ENCODE measurements at regions not wholly inside any gene's neighbourhood (a gene's known extent, or its start where the extent isn't known, plus 50 kb on each side); places are given as distances from the start of the nearest gene placed in this dataset.

- TF ChIP-seq, protein P1, sequence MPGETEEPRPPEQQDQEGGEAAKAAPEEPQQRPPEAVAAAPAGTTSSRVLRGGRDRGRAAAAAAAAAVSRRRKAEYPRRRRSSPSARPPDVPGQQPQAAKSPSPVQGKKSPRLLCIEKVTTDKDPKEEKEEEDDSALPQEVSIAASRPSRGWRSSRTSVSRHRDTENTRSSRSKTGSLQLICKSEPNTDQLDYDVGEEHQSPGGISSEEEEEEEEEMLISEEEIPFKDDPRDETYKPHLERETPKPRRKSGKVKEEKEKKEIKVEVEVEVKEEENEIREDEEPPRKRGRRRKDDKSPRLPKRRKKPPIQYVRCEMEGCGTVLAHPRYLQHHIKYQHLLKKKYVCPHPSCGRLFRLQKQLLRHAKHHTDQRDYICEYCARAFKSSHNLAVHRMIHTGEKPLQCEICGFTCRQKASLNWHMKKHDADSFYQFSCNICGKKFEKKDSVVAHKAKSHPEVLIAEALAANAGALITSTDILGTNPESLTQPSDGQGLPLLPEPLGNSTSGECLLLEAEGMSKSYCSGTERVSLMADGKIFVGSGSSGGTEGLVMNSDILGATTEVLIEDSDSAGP (CRISPR knock-in tag; IDR thresholded peaks at IDR 0.05): no peak
- TF ChIP-seq JUND (IDR thresholded peaks at IDR 0.05; ENCODE audit: borderline replicate concordance, low read depth, low read length): no peak
- peak; percentile 69; the same call in 1 of the 3 replicates for TF ChIP-seq JUND (tag; IDR thresholded peaks at IDR 0.05; ENCODE audit: borderline replicate concordance, low read depth, low read length)
- peak; percentile 85 for TF ChIP-seq ZNF23 (CRISPR knock-in tag; IDR thresholded peaks at IDR 0.05)
- TF ChIP-seq CUX1 (CRISPR knock-in tag; IDR thresholded peaks at IDR 0.05): peak; percentile 94; the same call in 1 of the 2 replicates
- TF ChIP-seq PPARD (CRISPR knock-in tag; IDR thresholded peaks at IDR 0.05): peak; percentile 87
- no peak for TF ChIP-seq FOXJ3 (CRISPR knock-in tag; IDR thresholded peaks at IDR 0.05)
- TF ChIP-seq ZNF644 (tag; IDR thresholded peaks at IDR 0.05; ENCODE audit: low read depth): peak; percentile 98
- 0 out of 2 replicates have a peak, but pooled peaks have one; percentile 28 for TF ChIP-seq CBFA2T2 (conservative IDR thresholded peaks at IDR 0.05)
- TF ChIP-seq CREB1 (IDR thresholded peaks at IDR 0.05): no peak
- TF ChIP-seq CREB1 (CRISPR knock-in tag; IDR thresholded peaks at IDR 0.05): no peak
- no peak for TF ChIP-seq ZNF217 (CRISPR knock-in tag; IDR thresholded peaks at IDR 0.05)
- TF ChIP-seq, protein P2, sequence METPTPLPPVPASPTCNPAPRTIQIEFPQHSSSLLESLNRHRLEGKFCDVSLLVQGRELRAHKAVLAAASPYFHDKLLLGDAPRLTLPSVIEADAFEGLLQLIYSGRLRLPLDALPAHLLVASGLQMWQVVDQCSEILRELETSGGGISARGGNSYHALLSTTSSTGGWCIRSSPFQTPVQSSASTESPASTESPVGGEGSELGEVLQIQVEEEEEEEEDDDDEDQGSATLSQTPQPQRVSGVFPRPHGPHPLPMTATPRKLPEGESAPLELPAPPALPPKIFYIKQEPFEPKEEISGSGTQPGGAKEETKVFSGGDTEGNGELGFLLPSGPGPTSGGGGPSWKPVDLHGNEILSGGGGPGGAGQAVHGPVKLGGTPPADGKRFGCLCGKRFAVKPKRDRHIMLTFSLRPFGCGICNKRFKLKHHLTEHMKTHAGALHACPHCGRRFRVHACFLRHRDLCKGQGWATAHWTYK (CRISPR knock-in tag; IDR thresholded peaks at IDR 0.05): peak; percentile 96
- no peak for TF ChIP-seq SMAD1 (IDR thresholded peaks at IDR 0.05; ENCODE audit: low read depth, low read length, partially characterized antibody)
- TF ChIP-seq HDAC6 (IDR thresholded peaks at IDR 0.05; ENCODE audit: low read depth, low read length): no peak
- TF ChIP-seq HDAC8 (tag; IDR thresholded peaks at IDR 0.05): peak; percentile 99
- no peak for TF ChIP-seq NEUROD1 (IDR thresholded peaks at IDR 0.05; ENCODE audit: borderline replicate concordance, low read depth, low read length, partially characterized antibody)
- no peak for TF ChIP-seq CBX5 (IDR thresholded peaks at IDR 0.05; ENCODE audit: borderline replicate concordance, low read depth)
- peak in 1 of 2 experiments; percentile 21; a peak in 1 of 4 replicates for TF ChIP-seq RAD21 (CRISPR knock-in tag; conservative IDR thresholded peaks at IDR 0.05 in 1 of 2, IDR thresholded peaks at IDR 0.05 in 1 of 2)
- TF ChIP-seq SREBF2 (CRISPR knock-in tag; IDR thresholded peaks at IDR 0.05): no peak
These were observed 67.9 kb upstream of the SNX9 start (continued) for GRCh38 chr6:157755032-157755745.

All from K562 (cell line).